Activated B cell treated with CpG ODN at 0.5 μM for 24 hours (primary cell): ENCODE measurements at regions not wholly inside any gene's neighbourhood (a gene's known extent, or its start where the extent isn't known, plus 50 kb on each side); places are given as distances from the start of the nearest gene placed in this dataset.

ENCODE experiments used
- ATAC-seq: fragments of 200-7000 bp; cut with Tn5 transposase; one replicate; pipeline ENCODE4 v1.10.0; 2021; ENCODE audit warnings: low read depth, mild to moderate bottlenecking, moderate library complexity
- CTCF ChIA-PET: fragments of 350-600 bp; sonication (Branson Sonifier 250); formaldehyde crosslinking; loops from one replicate; lab custom pipeline; 2021; ENCODE audit warnings: antibody characterized with exemption; lab: Charles Lee
- POLR2A ChIA-PET: fragments of 350-600 bp; sonication (Branson Sonifier 250); formaldehyde crosslinking; loops from one replicate; lab custom pipeline; 2021; ENCODE audit warnings: antibody characterized with exemption; lab: Charles Lee
- DNase-seq: peaks from one replicate; pipeline ENCODE4 v3.0.0; 2022
- H3K27ac Mint-ChIP-seq: one replicate; pipeline ENCODE4 v1.8.0; 2020; ENCODE audit warnings: mixed read lengths
- H3K27me3 Mint-ChIP-seq: one replicate; pipeline ENCODE4 v1.8.0; 2021; ENCODE audit warnings: mixed read lengths
- H3K36me3 Mint-ChIP-seq: one replicate; pipeline ENCODE4 v1.8.0; 2021; ENCODE audit warnings: low read depth, mixed read lengths
- H3K4me1 Mint-ChIP-seq: one replicate; pipeline ENCODE4 v1.8.0; 2021; ENCODE audit warnings: mixed read lengths
- H3K4me3 Mint-ChIP-seq: one replicate; pipeline ENCODE4 v1.8.0; 2020; ENCODE audit warnings: mild to moderate bottlenecking, mixed read lengths
- H3K9me3 Mint-ChIP-seq: one replicate; pipeline ENCODE4 v1.8.0; 2020; ENCODE audit warnings: mixed read lengths
- intact Hi-C: fragments of 100-400 bp; cut with micrococcal nuclease; formaldehyde crosslinking; loops from one replicate; pipeline ENCODE4 v1.15.1; 2024
- TF ChIP-seq, protein P1 (sequence below): fragments of 200-600 bp; IDR thresholded peaks from one replicate; pipeline ENCODE4 v1.8.0; 2022; ENCODE audit warnings: antibody characterized with exemption, mild to moderate bottlenecking

DNA sequence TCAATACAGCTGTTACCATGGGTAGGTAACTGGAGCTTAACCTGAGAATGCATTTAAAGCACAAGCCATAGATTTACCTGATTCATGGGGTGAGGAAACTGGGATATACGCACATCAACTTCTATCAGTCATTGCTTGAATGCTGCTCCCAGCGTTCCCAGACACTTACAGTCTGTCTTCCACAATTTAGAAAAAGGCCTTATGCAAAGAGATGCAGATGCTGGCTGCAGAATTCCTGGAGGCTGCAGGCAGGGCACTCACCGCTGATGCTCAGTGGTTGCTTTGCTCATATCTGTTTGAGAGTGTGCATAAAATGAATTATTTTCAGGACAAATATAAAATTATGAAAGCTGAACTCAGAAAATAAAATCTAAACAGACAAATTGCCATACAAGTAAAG is 950.7 kb upstream of the PIK3C3 start:
- no peak overlapping the region for H3K27ac Mint-ChIP-seq
- intact Hi-C loops = no loop called here
- H3K9me3 Mint-ChIP-seq = no peaks in the 10 kb centered on the region
- H3K4me3 Mint-ChIP-seq = no peak overlapping the region
- DNase-seq = no peak
- TF ChIP-seq, protein P1, sequence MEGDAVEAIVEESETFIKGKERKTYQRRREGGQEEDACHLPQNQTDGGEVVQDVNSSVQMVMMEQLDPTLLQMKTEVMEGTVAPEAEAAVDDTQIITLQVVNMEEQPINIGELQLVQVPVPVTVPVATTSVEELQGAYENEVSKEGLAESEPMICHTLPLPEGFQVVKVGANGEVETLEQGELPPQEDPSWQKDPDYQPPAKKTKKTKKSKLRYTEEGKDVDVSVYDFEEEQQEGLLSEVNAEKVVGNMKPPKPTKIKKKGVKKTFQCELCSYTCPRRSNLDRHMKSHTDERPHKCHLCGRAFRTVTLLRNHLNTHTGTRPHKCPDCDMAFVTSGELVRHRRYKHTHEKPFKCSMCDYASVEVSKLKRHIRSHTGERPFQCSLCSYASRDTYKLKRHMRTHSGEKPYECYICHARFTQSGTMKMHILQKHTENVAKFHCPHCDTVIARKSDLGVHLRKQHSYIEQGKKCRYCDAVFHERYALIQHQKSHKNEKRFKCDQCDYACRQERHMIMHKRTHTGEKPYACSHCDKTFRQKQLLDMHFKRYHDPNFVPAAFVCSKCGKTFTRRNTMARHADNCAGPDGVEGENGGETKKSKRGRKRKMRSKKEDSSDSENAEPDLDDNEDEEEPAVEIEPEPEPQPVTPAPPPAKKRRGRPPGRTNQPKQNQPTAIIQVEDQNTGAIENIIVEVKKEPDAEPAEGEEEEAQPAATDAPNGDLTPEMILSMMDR = no peak
- no peaks in the 10 kb centered on the region for H3K36me3 Mint-ChIP-seq
- ATAC-seq = no peak
- POLR2A ChIA-PET = no interaction called here
- CTCF ChIA-PET = no interaction called here
- H3K27me3 Mint-ChIP-seq = no peaks in the 10 kb centered on the region
- H3K4me1 Mint-ChIP-seq = no peaks in the 10 kb centered on the region

DNA sequence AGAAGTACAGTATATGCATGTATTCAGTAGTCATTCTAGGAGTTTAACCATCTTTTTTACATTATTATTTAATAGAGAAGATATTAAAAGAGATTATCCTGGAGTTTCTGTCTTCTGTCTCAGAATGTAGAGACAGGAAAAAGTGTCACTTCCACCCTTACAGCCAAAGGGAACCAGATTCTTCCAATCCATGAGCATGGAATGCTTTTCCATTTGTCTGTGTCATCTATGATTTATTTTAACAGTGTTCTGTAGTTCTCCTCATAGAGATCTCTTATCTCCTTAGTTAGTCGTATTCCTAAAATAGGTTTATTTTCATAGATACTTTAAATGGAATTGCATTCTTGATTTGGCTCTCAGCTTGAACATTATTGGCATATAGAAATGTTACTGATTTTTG is 959.5 kb upstream of the PIK3C3 start:
- ChIA-PET CTCF (no interaction called here), POLR2A (no interaction called here)
- Mint-ChIP-seq H3K4me3 (no peak overlapping the region), H3K27ac (no peak overlapping the region), H3K36me3 (no peaks in the 10 kb centered on the region), H3K27me3 (no peaks in the 10 kb centered on the region), H3K9me3 (peaks cover 4% of the 10 kb centered on the region), H3K4me1 (no peaks in the 10 kb centered on the region)
- TF ChIP-seq, protein P1 = no peak
- intact Hi-C loops = no loop called here
- DNase-seq = no peak
- no peak for ATAC-seq

DNA sequence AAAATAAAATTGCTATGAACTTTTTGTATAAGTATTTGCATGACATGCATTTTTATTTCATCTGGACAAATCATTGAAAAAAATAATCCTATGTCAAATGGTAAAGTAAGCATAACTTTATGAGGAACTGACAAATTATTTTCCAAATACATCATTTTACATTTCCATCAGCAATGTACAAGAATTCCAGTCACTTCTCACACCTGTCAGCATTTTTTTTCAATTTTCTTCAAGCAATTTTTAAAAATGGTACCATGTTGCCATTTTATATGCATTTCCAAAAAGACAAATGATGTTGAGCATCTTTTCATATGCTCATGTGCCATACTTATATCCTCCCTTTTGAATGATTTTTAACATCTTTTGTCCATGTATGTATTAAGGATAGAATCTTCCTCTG is 961.7 kb upstream of the PIK3C3 start:
- no peaks in the 10 kb centered on the region for H3K4me1 Mint-ChIP-seq
- DNase-seq = no peak
- H3K36me3 Mint-ChIP-seq = no peaks in the 10 kb centered on the region
- H3K27ac Mint-ChIP-seq = no peak overlapping the region
- peaks cover 4% of the 10 kb centered on the region for H3K9me3 Mint-ChIP-seq
- intact Hi-C loops = no loop called here
- H3K27me3 Mint-ChIP-seq = no peaks in the 10 kb centered on the region
- TF ChIP-seq, protein P1 = no peak
- no peak overlapping the region for H3K4me3 Mint-ChIP-seq
- no peak for ATAC-seq
- CTCF ChIA-PET = no interaction called here
- POLR2A ChIA-PET = no interaction called here

DNA sequence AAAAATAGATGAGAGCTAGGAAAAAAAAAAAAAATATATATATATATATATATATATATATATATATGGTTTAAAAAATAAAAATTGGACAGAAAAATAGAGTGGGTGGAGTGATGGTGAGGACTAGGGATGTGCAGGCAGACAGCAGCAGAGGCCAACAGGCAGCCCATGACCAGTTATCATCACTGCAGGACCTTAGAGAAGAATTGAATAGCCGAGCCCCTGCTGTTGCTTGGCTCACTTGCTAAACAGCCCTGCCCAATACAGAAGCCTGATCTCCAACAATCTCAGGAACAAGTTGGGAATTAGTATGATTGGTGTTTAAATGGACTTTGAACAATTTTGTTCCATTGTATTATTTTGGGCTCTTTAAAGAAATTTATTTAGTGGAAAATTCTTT is 967.5 kb upstream of the PIK3C3 start:
- ChIA-PET CTCF (no interaction called here), POLR2A (no interaction called here)
- Mint-ChIP-seq H3K36me3 (no peaks in the 10 kb centered on the region), H3K9me3 (no peaks in the 10 kb centered on the region), H3K4me1 (no peaks in the 10 kb centered on the region), H3K27ac (no peak overlapping the region), H3K27me3 (no peaks in the 10 kb centered on the region), H3K4me3 (no peak overlapping the region)
- TF ChIP-seq, protein P1 = no peak
- intact Hi-C loops = no loop called here
- ATAC-seq = no peak
- DNase-seq = no peak

DNA sequence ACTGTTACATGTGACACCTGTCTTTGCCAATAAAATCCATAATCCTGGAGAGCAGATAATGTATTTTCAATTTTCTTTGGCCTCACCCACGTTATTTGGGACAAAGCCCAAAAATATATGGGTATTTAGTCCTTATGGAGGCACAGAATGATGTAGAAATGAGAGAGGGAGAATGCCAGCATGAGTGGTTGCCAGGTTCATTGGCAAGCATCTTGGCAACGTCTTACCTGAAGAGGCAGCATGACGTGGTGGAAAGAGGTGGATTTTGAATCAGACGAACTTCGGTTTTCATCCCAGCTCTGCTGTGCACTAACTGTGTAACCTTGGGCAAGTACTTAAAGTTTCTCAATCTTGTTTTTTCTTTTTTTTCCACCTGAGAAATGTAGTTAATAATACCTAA is 969.6 kb upstream of the PIK3C3 start:
- Mint-ChIP-seq H3K9me3 (no peaks in the 10 kb centered on the region), H3K4me1 (no peaks in the 10 kb centered on the region), H3K27me3 (no peaks in the 10 kb centered on the region), H3K4me3 (no peak overlapping the region), H3K36me3 (no peaks in the 10 kb centered on the region), H3K27ac (no peak overlapping the region)
- CTCF ChIA-PET = no interaction called here
- POLR2A ChIA-PET = no interaction called here
- no peak for DNase-seq
- no peak for ATAC-seq
- TF ChIP-seq, protein P1 = no peak
- intact Hi-C loops = no loop called here
